NT2/D1 (cell line): ENCODE measurements at regions not wholly inside any gene's neighbourhood (a gene's known extent, or its start where the extent isn't known, plus 50 kb on each side); places are given as distances from the start of the nearest gene placed in this dataset.

Experiments used
- SUZ12 ChIP-seq: IDR thresholded peaks from 2 replicates; pipeline ENCODE4 v1.6.1; 2011; ENCODE audit not compliant: insufficient read length, insufficient read depth; ENCODE audit errors: extremely low read depth
- YY1 ChIP-seq: IDR thresholded peaks from 2 replicates; pipeline ENCODE4 v1.6.1; 2011; ENCODE audit not compliant: insufficient read length, insufficient read depth
- ZNF274 ChIP-seq: IDR thresholded peaks from 2 replicates; pipeline ENCODE4 v1.6.1; 2011; ENCODE audit warnings: mild to moderate bottlenecking, low read depth, low read length

DNA sequence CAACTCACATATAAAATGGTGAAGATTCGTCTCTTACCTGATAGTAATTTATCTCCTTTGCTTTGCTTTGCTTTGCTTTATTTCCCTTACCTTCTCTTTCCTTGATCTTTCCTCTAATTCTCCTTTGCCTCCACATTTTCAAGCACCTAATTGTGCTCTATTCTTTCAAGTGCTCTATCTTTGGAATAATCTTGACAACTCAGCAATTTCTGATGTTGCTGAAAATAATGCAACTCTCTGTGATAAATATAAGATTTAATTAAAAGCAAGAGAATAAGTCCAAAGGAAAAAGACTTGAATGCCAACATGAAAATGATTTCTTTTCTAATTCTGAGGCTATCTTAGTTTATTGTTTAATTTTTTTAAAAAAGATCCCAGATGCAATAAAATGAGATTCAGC, 139.5 kb upstream of the SYT1 start:
- TF ChIP-seq YY1 (no peak), ZNF274 (no peak), SUZ12 (no peak)
